RWPE2 (cell line): ENCODE measurements at regions not wholly inside any gene's neighbourhood (a gene's known extent, or its start where the extent isn't known, plus 50 kb on each side); places are given as distances from the start of the nearest gene placed in this dataset.

Experiments
- ATAC-seq: fragments of 200-7000 bp; cut with Tn5 transposase; 3 replicates; pipeline ENCODE4 v1.9.1; 2021; ENCODE audit warnings: low read depth
- DNase-seq: peaks from one replicate; pipeline ENCODE4 v3.0.0-alpha.2; 2020; ENCODE audit warnings: low spot score
- H3K27ac ChIP-seq: fragments of 450-650 bp; 2 replicates; pipeline ENCODE4 v1.5.1; 2017; ENCODE audit warnings: mild to moderate bottlenecking; ENCODE audit not compliant: poor library complexity, severe bottlenecking
- H3K27me3 ChIP-seq: fragments of 250-450 bp; sonication (Bioruptor Pico); 2 replicates; pipeline ENCODE4 v1.5.1; 2021; ENCODE audit warnings: mild to moderate bottlenecking, moderate library complexity; ENCODE audit not compliant: insufficient read depth, poor library complexity, severe bottlenecking
- H3K36me3 ChIP-seq: fragments of 250-450 bp; sonication (Bioruptor Pico); 2 replicates; pipeline ENCODE4 v1.5.1; 2020; ENCODE audit warnings: low read depth, mild to moderate bottlenecking, moderate library complexity
- H3K4me1 ChIP-seq: fragments of 250-450 bp; sonication (Bioruptor Pico); 2 replicates; pipeline ENCODE4 v1.5.1; 2021; ENCODE audit warnings: mild to moderate bottlenecking, moderate library complexity; ENCODE audit not compliant: insufficient read depth, poor library complexity, severe bottlenecking
- H3K4me3 ChIP-seq: fragments of 250-450 bp; sonication (Bioruptor Pico); 2 replicates; pipeline ENCODE4 v1.5.1; 2021; ENCODE audit warnings: mild to moderate bottlenecking, moderate library complexity; ENCODE audit not compliant: severe bottlenecking
- H3K9me3 ChIP-seq: fragments of 250-450 bp; sonication (Bioruptor Pico); 2 replicates; pipeline ENCODE4 v1.5.1; 2021; ENCODE audit warnings: mild to moderate bottlenecking, moderate library complexity; ENCODE audit not compliant: severe bottlenecking
- CTCF ChIP-seq: fragments of 450-650 bp; IDR thresholded peaks from one replicate; pipeline ENCODE4 v1.5.1; 2017; ENCODE audit warnings: mild to moderate bottlenecking, moderate library complexity; ENCODE audit not compliant: poor library complexity, severe bottlenecking

GRCh38 chr6:113073611-113074191 lies 726.6 kb downstream of the RFPL4B start:
- Histone ChIP-seq H3K9me3 (no peaks in the 10 kb centered on the region), H3K36me3 (no peaks in the 10 kb centered on the region), H3K27ac (peak overlapping the region; percentile 10), H3K4me3 (no peak overlapping the region), H3K4me1 (peaks cover 10% of the 10 kb centered on the region), H3K27me3 (no peaks in the 10 kb centered on the region)
- no peak for ATAC-seq
- no peak for DNase-seq
- TF ChIP-seq CTCF: no peak

- H3K4me1 ChIP-seq: peaks cover 10% of the 10 kb centered on the region
- no peak overlapping the region for H3K4me3 ChIP-seq
- no peaks in the 10 kb centered on the region for H3K9me3 ChIP-seq
- no peak overlapping the region for H3K27ac ChIP-seq
- ATAC-seq (no peak), DNase-seq (no peak)
- no peaks in the 10 kb centered on the region for H3K27me3 ChIP-seq
- H3K36me3 ChIP-seq: no peaks in the 10 kb centered on the region
- TF ChIP-seq CTCF: no peak
Measured at GRCh38 chr6:113076116-113076515, 729.0 kb downstream of the RFPL4B start.

GRCh38 chr6:113076816-113077215 lies 729.7 kb downstream of the RFPL4B start:
- Histone ChIP-seq H3K9me3 (no peaks in the 10 kb centered on the region), H3K4me1 (peaks cover 10% of the 10 kb centered on the region), H3K27ac (no peak overlapping the region), H3K36me3 (no peaks in the 10 kb centered on the region), H3K27me3 (no peaks in the 10 kb centered on the region), H3K4me3 (no peak overlapping the region)
- TF ChIP-seq CTCF: no peak
- DNase-seq: no peak
- ATAC-seq: no peak

GRCh38 chr6:113077794-113078193 lies 730.7 kb downstream of the RFPL4B start:
- H3K27me3 ChIP-seq: no peaks in the 10 kb centered on the region
- H3K4me1 ChIP-seq: peaks cover 10% of the 10 kb centered on the region
- H3K9me3 ChIP-seq: no peaks in the 10 kb centered on the region
- no peak for TF ChIP-seq CTCF
- H3K27ac ChIP-seq: no peak overlapping the region
- H3K4me3 ChIP-seq: no peak overlapping the region
- no peaks in the 10 kb centered on the region for H3K36me3 ChIP-seq
- no peak for DNase-seq
- no peak for ATAC-seq

- ATAC-seq: no peak
- no peaks in the 10 kb centered on the region for H3K27me3 ChIP-seq
Measured at GRCh38 chr6:113078791-113079190, 731.7 kb downstream of the RFPL4B start.

More at GRCh38 chr6:113078791-113079190, 731.7 kb downstream of the RFPL4B start:
- no peak overlapping the region for H3K4me3 ChIP-seq
- no peaks in the 10 kb centered on the region for H3K9me3 ChIP-seq
- TF ChIP-seq CTCF: no peak
- no peaks in the 10 kb centered on the region for H3K36me3 ChIP-seq
- H3K27ac ChIP-seq: no peak overlapping the region
- H3K4me1 ChIP-seq: peaks cover 3% of the 10 kb centered on the region
- no peak for DNase-seq
